Natural killer cell (primary cell): ENCODE measurements at regions not wholly inside any gene's neighbourhood (a gene's known extent, or its start where the extent isn't known, plus 50 kb on each side); places are given as distances from the start of the nearest gene placed in this dataset.

Experiments
- ATAC-seq, 3 donors: fragments of 150-1000 bp in 2 of 3; fragments of 200-7000 bp in 1 of 3; cut with Tn5 transposase; 1 replicate in 1 of 3; 2 replicates in 2 of 3; pipeline ENCODE4 v1.10.0; 2021; ENCODE audit warnings: mild to moderate bottlenecking in 2 of 3, moderate library complexity in 2 of 3
- DNase-seq, 2 donors: peaks; one replicate each; pipeline versions ENCODE4 v3.0.0 to v3.0.0-alpha.2; 2013 to 2021; ENCODE audit warnings: mixed read lengths in 1 of 2
- H3K27ac ChIP-seq: one replicate; pipeline ENCODE4 v1.5.1; 2013; ENCODE audit warnings: mild to moderate bottlenecking, low read length
- H3K27me3 ChIP-seq: one replicate; pipeline ENCODE4 v1.6.1; 2013; ENCODE audit warnings: low read length; ENCODE audit not compliant: control insufficient read depth, insufficient read depth
- H3K36me3 ChIP-seq: one replicate; pipeline ENCODE4 v1.6.1; 2013; ENCODE audit warnings: low read length; ENCODE audit not compliant: control insufficient read depth, insufficient read depth
- H3K4me1 ChIP-seq: one replicate; pipeline ENCODE4 v1.6.1; 2013; ENCODE audit warnings: low read length; ENCODE audit not compliant: control insufficient read depth, insufficient read depth
- H3K4me3 ChIP-seq: one replicate; pipeline ENCODE4 v1.5.1; 2013; ENCODE audit warnings: low read length
- H3K9me3 ChIP-seq: one replicate; pipeline ENCODE4 v1.6.1; 2013; ENCODE audit warnings: low read length; ENCODE audit not compliant: control insufficient read depth, insufficient read depth
- H3K27ac Mint-ChIP-seq, 2 donors: one replicate each; pipeline ENCODE4 v1.8.0; 2022; ENCODE audit warnings: mild to moderate bottlenecking in 2 of 2, mixed read lengths in 2 of 2, moderate library complexity in 1 of 2
- H3K27me3 Mint-ChIP-seq, 2 donors: one replicate each; pipeline ENCODE4 v1.8.0; 2022; ENCODE audit warnings: low read depth in 2 of 2, mixed read lengths in 2 of 2
- H3K36me3 Mint-ChIP-seq: one replicate; pipeline ENCODE4 v1.8.0; 2022; ENCODE audit warnings: mixed read lengths
- H3K4me1 Mint-ChIP-seq, 2 donors: one replicate each; pipeline ENCODE4 v1.8.0; 2022; ENCODE audit warnings: mixed read lengths in 2 of 2
- H3K4me3 Mint-ChIP-seq: one replicate; pipeline ENCODE4 v1.8.0; 2022; ENCODE audit warnings: mild to moderate bottlenecking, moderate library complexity, mixed read lengths
- H3K9me3 Mint-ChIP-seq, 2 donors: one replicate each; pipeline ENCODE4 v1.8.0; 2022; ENCODE audit warnings: mixed read lengths in 2 of 2
- CTCF ChIP-seq: fragments of 200-600 bp; IDR thresholded peaks from one replicate; pipeline ENCODE4 v1.8.0; 2022; ENCODE audit warnings: antibody characterized with exemption
- WGBS: methylation state at CpG from one replicate; pipeline ENCODE4 v1.1.7; 2013; ENCODE audit warnings: missing lambda C conversion rate; ENCODE audit not compliant: insufficient coverage; 5-methylcytosine and 5-hydroxymethylcytosine counted together
- intact Hi-C: fragments of 100-400 bp; cut with micrococcal nuclease; formaldehyde crosslinking; loops from one replicate; pipeline ENCODE4 v1.14.2; 2022

GRCh38 chr9:20228096-20228495 lies 394.2 kb downstream of the MLLT3 start:
- no peak overlapping the region for H3K4me3 Mint-ChIP-seq
- Histone ChIP-seq H3K27ac (no peak overlapping the region), H3K27me3 (peaks cover 2% of the 10 kb centered on the region), H3K4me1 (peaks cover 3% of the 10 kb centered on the region), H3K4me3 (no peak overlapping the region), H3K9me3 (no peaks in the 10 kb centered on the region), H3K36me3 (no peaks in the 10 kb centered on the region)
- peaks cover 0 to 5% of the 10 kb centered on the region in 2 donors for H3K27me3 Mint-ChIP-seq
- H3K36me3 Mint-ChIP-seq, result no peaks in the 10 kb centered on the region
- H3K4me1 Mint-ChIP-seq, result peaks cover 17% of the 10 kb centered on the region in 2 donors
- intact Hi-C loops, result no loop called here
- TF ChIP-seq CTCF, result no peak
- no peak for ATAC-seq
- no peaks in the 10 kb centered on the region for H3K9me3 Mint-ChIP-seq
- no peak for DNase-seq
- 97% methylated on average over 2 of the region's 2 CpGs for WGBS
- no peak overlapping the region for H3K27ac Mint-ChIP-seq

GRCh38 chr9:20227166-20227874 lies 395.0 kb downstream of the MLLT3 start:
- no peak overlapping the region for H3K27ac Mint-ChIP-seq
- Histone ChIP-seq H3K4me3 (no peak overlapping the region), H3K27ac (no peak overlapping the region), H3K36me3 (no peaks in the 10 kb centered on the region), H3K9me3 (no peaks in the 10 kb centered on the region), H3K4me1 (peaks cover 3% of the 10 kb centered on the region), H3K27me3 (peaks cover 2% of the 10 kb centered on the region)
- H3K36me3 Mint-ChIP-seq, result no peaks in the 10 kb centered on the region
- ATAC-seq (no peak), DNase-seq (no peak)
- TF ChIP-seq CTCF, result no peak
- WGBS, result 38% methylated on average over 2 of the region's 2 CpGs
- peaks cover 17% of the 10 kb centered on the region in 2 donors for H3K4me1 Mint-ChIP-seq
- H3K4me3 Mint-ChIP-seq, result no peak overlapping the region
- H3K9me3 Mint-ChIP-seq, result no peaks in the 10 kb centered on the region
- H3K27me3 Mint-ChIP-seq, result peaks cover 0 to under 1% of the 10 kb centered on the region in 2 donors
- intact Hi-C loops, result no loop called here

- DNase-seq (no peak), ATAC-seq (no peak)
- 63% methylated on average over 4 of the region's 5 CpGs for WGBS
- Mint-ChIP-seq H3K4me1 (peaks cover 17% of the 10 kb centered on the region in 2 donors), H3K27me3 (no peaks in the 10 kb centered on the region), H3K9me3 (no peaks in the 10 kb centered on the region), H3K27ac (no peak overlapping the region), H3K4me3 (peak overlapping the region; percentile 22), H3K36me3 (no peaks in the 10 kb centered on the region)
- Histone ChIP-seq H3K4me1 (peaks cover 3% of the 10 kb centered on the region), H3K27ac (no peak overlapping the region), H3K27me3 (peaks cover 2% of the 10 kb centered on the region), H3K4me3 (no peak overlapping the region), H3K9me3 (no peaks in the 10 kb centered on the region), H3K36me3 (no peaks in the 10 kb centered on the region)
- TF ChIP-seq CTCF, result no peak
- intact Hi-C loops, result no loop called here
Measured at GRCh38 chr9:20226345-20226744, 396.0 kb downstream of the MLLT3 start.

GRCh38 chr9:20225826-20226225 lies 396.5 kb downstream of the MLLT3 start:
- no peak overlapping the region for H3K27ac ChIP-seq
- DNase-seq, result no peak
- no peaks in the 10 kb centered on the region for H3K9me3 Mint-ChIP-seq
- intact Hi-C loops, result no loop called here
- no peaks in the 10 kb centered on the region for H3K36me3 ChIP-seq
- H3K4me1 ChIP-seq, result peaks cover 3% of the 10 kb centered on the region
- H3K36me3 Mint-ChIP-seq, result no peaks in the 10 kb centered on the region
- no peak for ATAC-seq
- H3K9me3 ChIP-seq, result no peaks in the 10 kb centered on the region
- peaks cover 17% of the 10 kb centered on the region in 2 donors for H3K4me1 Mint-ChIP-seq
- no peak overlapping the region for H3K4me3 Mint-ChIP-seq
- H3K27me3 ChIP-seq, result peaks cover 2% of the 10 kb centered on the region
- no peak overlapping the region for H3K27ac Mint-ChIP-seq
- peaks cover 3 to 5% of the 10 kb centered on the region in 2 donors for H3K27me3 Mint-ChIP-seq
- TF ChIP-seq CTCF, result no peak
- no peak overlapping the region for H3K4me3 ChIP-seq
- 82% methylated on average over 1 of the region's 1 CpG for WGBS
